ENCODE measurements at regions not wholly inside any gene's neighbourhood (a gene's known extent, or its start where the extent isn't known, plus 50 kb on each side); places are given as distances from the start of the nearest gene placed in this dataset.

DNA sequence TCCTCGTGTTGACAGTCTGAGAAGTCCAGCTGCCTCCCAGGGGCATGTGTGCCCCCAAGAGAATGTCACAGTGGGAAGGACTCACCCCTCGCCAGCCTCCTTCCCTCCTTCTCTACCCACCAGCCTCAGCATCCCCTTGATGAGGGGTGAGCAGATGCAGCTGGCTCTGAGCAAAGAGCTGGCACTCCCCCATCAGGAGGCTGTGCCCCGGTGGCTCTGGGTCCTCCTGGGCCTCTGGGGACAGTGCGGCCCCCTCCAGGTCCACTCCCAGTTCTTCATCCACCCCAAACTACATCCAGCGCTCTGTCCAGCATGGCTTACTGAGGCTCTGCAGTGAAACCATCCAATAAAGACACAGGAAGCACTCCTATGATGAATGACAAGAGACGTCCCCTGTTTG lies 210.4 kb downstream of the BRD1 start:
- H3K56ac ChIP-seq (ENCODE audit: extremely low read depth, insufficient read depth, low read length) = no peak overlapping the region
- H3K79me1 ChIP-seq (ENCODE audit: low read depth in 1 of 2, low read length in 2 of 2) = no peaks in the 10 kb centered on the region
- H3K4me3 ChIP-seq (ENCODE audit: insufficient read depth, low read depth, low read length) = no peak overlapping the region
- no peak overlapping the region for H4K91ac ChIP-seq (ENCODE audit: insufficient read depth, low read depth, low read length)
- ATAC-seq (ENCODE audit: low read depth) = no peak
- intact Hi-C loops (cut with micrococcal nuclease) (no loop called here), in situ Hi-C loops (cut with MboI; ENCODE audit: low sequenced_read_pairs) (no loop called here), dilution Hi-C loops (cut with HindIII; ENCODE audit: low sequenced_read_pairs, unreplicated experiment) (no loop called here)
- no peak overlapping the region for H3K9ac ChIP-seq (ENCODE audit: low read depth, low read length)
- no peak overlapping the region for H3K4me2 ChIP-seq (ENCODE audit: low read depth, low read length)
- WGBS, 2 experiments (ENCODE audit: extremely low coverage in 2 of 2, insufficient read length in 1 of 2) = no CpG with 5 or more reads among the region's 6 CpGs
- no peak overlapping the region for H3K23ac ChIP-seq (ENCODE audit: low read depth, low read length)
- H3K36me3 ChIP-seq (ENCODE audit: control insufficient read depth, insufficient read depth, low read length) = no peaks in the 10 kb centered on the region
- no peak overlapping the region for H2BK15ac ChIP-seq (ENCODE audit: low read depth, low read length)
- no peak overlapping the region for H2AK9ac ChIP-seq (replicated peaks; ENCODE audit: low read depth, low read length, poor library complexity)
- H3K4ac ChIP-seq (ENCODE audit: low read depth, low read length) = no peak overlapping the region
- H3K27ac ChIP-seq (ENCODE audit: insufficient read depth, low read length) = no peak overlapping the region
- no peak overlapping the region for H2BK120ac ChIP-seq (ENCODE audit: low read depth, low read length)
- H4K20me1 ChIP-seq (ENCODE audit: insufficient read depth, low read length) = no peaks in the 10 kb centered on the region
- H3K14ac ChIP-seq (replicated peaks; ENCODE audit: low read depth, low read length) = no peak overlapping the region
- no peaks in the 10 kb centered on the region for H3K4me1 ChIP-seq (ENCODE audit: control insufficient read depth, insufficient read depth, low read length)
- CTCF ChIA-PET = no interaction called here
- no peaks in the 10 kb centered on the region for H3K9me1 ChIP-seq (ENCODE audit: insufficient read depth, low read length)
- TF ChIP-seq, protein P1, sequence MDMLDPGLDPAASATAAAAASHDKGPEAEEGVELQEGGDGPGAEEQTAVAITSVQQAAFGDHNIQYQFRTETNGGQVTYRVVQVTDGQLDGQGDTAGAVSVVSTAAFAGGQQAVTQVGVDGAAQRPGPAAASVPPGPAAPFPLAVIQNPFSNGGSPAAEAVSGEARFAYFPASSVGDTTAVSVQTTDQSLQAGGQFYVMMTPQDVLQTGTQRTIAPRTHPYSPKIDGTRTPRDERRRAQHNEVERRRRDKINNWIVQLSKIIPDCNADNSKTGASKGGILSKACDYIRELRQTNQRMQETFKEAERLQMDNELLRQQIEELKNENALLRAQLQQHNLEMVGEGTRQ (IDR thresholded peaks at IDR 0.05; ENCODE audit: low read depth, low read length) = no peak
- no peak for TF ChIP-seq NFE2L2 (IDR thresholded peaks at IDR 0.05; ENCODE audit: low read depth, low read length)
- TF ChIP-seq BHLHE40 (IDR thresholded peaks at IDR 0.05; ENCODE audit: low read depth, low read length) = no peak
- no peak for TF ChIP-seq CEBPB (IDR thresholded peaks at IDR 0.05; ENCODE audit: low read depth, low read length)
- TF ChIP-seq CHD1 (IDR thresholded peaks at IDR 0.05; ENCODE audit: low read depth, low read length) = no peak
- TF ChIP-seq RAD21 (IDR thresholded peaks at IDR 0.05; ENCODE audit: low read length) = no peak
- no peak for TF ChIP-seq RCOR1 (IDR thresholded peaks at IDR 0.05; ENCODE audit: insufficient replicate concordance, low read length)
- TF ChIP-seq, protein P2, sequence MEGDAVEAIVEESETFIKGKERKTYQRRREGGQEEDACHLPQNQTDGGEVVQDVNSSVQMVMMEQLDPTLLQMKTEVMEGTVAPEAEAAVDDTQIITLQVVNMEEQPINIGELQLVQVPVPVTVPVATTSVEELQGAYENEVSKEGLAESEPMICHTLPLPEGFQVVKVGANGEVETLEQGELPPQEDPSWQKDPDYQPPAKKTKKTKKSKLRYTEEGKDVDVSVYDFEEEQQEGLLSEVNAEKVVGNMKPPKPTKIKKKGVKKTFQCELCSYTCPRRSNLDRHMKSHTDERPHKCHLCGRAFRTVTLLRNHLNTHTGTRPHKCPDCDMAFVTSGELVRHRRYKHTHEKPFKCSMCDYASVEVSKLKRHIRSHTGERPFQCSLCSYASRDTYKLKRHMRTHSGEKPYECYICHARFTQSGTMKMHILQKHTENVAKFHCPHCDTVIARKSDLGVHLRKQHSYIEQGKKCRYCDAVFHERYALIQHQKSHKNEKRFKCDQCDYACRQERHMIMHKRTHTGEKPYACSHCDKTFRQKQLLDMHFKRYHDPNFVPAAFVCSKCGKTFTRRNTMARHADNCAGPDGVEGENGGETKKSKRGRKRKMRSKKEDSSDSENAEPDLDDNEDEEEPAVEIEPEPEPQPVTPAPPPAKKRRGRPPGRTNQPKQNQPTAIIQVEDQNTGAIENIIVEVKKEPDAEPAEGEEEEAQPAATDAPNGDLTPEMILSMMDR (conservative IDR thresholded peaks at IDR 0.05; ENCODE audit: low read depth, low read length) = no peak
- no peak for TF ChIP-seq MAFK (IDR thresholded peaks at IDR 0.05; ENCODE audit: low read depth, low read length)
- no peak for TF ChIP-seq SMC3 (IDR thresholded peaks at IDR 0.05; ENCODE audit: low read depth, low read length)
- TF ChIP-seq MAZ (IDR thresholded peaks at IDR 0.05; ENCODE audit: borderline replicate concordance, low read depth, low read length) = no peak
- no peak for TF ChIP-seq POLR2A (IDR thresholded peaks at IDR 0.05; ENCODE audit: low read depth, low read length)
- no peak for TF ChIP-seq MXI1 (IDR thresholded peaks at IDR 0.05; ENCODE audit: borderline replicate concordance, low read depth, low read length)
- TF ChIP-seq ELK1 (IDR thresholded peaks at IDR 0.05; ENCODE audit: borderline replicate concordance, low read depth, low read length) = no peak
- H3K9me3 ChIP-seq (ENCODE audit: control insufficient read depth, insufficient read depth, low read length) = peaks cover 54% of the 10 kb centered on the region
- H3K27me3 ChIP-seq (ENCODE audit: control insufficient read depth, insufficient read depth, low read length) = no peaks in the 10 kb centered on the region
- no peak overlapping the region for H2BK20ac ChIP-seq (ENCODE audit: low read depth, low read length)
- no peak overlapping the region for H2AFZ ChIP-seq (replicated peaks; ENCODE audit: low read length, poor library complexity)
- no peak for DNase-seq
- no TSS peak for BruUV-seq (replicated peaks)
- H2BK5ac ChIP-seq (ENCODE audit: low read depth, low read length, poor library complexity, severe bottlenecking) = no peak overlapping the region
- H3K18ac ChIP-seq (ENCODE audit: low read depth, low read length) = no peak overlapping the region
- H2AK5ac ChIP-seq (ENCODE audit: low read depth, low read length) = no peak overlapping the region
- H4K8ac ChIP-seq (ENCODE audit: low read depth in 2 of 2, low read length in 2 of 2) = no peak overlapping the region
- no peak overlapping the region for H4K5ac ChIP-seq (ENCODE audit: low read depth, low read length)
- POLR2A ChIA-PET (ENCODE audit: unreplicated experiment) = no interaction called here

Data from IMR-90 (cell line).